ENCODE measurements at regions not wholly inside any gene's neighbourhood (a gene's known extent, or its start where the extent isn't known, plus 50 kb on each side); places are given as distances from the start of the nearest gene placed in this dataset.

DNA sequence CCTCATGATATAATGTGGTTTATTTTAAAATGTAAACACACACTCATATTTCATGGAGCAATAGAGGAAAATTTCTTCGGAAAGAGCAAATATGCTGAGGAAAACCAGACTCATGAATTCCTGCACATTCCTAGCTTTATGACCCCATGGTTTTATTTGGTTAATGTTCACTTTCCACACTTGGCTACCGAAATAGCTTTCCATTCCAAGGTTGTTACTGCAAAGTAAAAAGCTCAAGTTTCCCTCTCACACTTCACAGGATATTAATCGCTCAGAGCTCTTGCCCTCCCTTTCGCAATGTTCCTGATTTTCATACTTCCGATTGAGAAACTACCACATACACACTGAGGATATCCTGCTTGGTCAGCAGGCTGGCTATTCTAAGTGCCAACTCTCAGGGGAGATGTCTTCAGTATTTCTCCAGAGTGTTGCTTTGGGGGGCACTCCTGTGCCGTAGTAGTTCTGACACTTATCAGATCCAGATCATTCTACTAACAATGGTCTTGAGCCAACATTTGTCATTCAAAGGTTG is 77.5 kb upstream of the STEAP1B start:
- H3K9me3 ChIP-seq (ENCODE audit: control insufficient read depth, insufficient read depth, low read length): no peaks in the 10 kb centered on the region
- no peak overlapping the region for H3K27ac ChIP-seq (ENCODE audit: low read length)
- no peaks in the 10 kb centered on the region for H3K4me1 ChIP-seq (ENCODE audit: control insufficient read depth, insufficient read depth, low read length)
- no peaks in the 10 kb centered on the region for H3K36me3 ChIP-seq (ENCODE audit: control insufficient read depth, insufficient read depth, low read length)
- ATAC-seq (no peak), DNase-seq (no peak)
- Mint-ChIP-seq H3K9me3 (no peaks in the 10 kb centered on the region), H3K4me1 (peaks cover 5 to 7% of the 10 kb centered on the region in 2 donors), H3K4me3 (no peak overlapping the region), H3K27ac (no peak overlapping the region), H3K36me3 (no peaks in the 10 kb centered on the region), H3K27me3 (ENCODE audit: low read depth in 2 of 2) (peaks cover 13 to 30% of the 10 kb centered on the region in 2 donors)
- intact Hi-C loops (cut with micrococcal nuclease): no loop called here
- 39% methylated on average over 6 of the region's 6 CpGs for WGBS (ENCODE audit: insufficient coverage)
- TF ChIP-seq, protein P1, sequence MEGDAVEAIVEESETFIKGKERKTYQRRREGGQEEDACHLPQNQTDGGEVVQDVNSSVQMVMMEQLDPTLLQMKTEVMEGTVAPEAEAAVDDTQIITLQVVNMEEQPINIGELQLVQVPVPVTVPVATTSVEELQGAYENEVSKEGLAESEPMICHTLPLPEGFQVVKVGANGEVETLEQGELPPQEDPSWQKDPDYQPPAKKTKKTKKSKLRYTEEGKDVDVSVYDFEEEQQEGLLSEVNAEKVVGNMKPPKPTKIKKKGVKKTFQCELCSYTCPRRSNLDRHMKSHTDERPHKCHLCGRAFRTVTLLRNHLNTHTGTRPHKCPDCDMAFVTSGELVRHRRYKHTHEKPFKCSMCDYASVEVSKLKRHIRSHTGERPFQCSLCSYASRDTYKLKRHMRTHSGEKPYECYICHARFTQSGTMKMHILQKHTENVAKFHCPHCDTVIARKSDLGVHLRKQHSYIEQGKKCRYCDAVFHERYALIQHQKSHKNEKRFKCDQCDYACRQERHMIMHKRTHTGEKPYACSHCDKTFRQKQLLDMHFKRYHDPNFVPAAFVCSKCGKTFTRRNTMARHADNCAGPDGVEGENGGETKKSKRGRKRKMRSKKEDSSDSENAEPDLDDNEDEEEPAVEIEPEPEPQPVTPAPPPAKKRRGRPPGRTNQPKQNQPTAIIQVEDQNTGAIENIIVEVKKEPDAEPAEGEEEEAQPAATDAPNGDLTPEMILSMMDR (IDR thresholded peaks at IDR 0.05): no peak
- H3K4me3 ChIP-seq (ENCODE audit: low read length): no peak overlapping the region
- H3K27me3 ChIP-seq (ENCODE audit: control insufficient read depth, insufficient read depth, low read length): no peaks in the 10 kb centered on the region

DNA sequence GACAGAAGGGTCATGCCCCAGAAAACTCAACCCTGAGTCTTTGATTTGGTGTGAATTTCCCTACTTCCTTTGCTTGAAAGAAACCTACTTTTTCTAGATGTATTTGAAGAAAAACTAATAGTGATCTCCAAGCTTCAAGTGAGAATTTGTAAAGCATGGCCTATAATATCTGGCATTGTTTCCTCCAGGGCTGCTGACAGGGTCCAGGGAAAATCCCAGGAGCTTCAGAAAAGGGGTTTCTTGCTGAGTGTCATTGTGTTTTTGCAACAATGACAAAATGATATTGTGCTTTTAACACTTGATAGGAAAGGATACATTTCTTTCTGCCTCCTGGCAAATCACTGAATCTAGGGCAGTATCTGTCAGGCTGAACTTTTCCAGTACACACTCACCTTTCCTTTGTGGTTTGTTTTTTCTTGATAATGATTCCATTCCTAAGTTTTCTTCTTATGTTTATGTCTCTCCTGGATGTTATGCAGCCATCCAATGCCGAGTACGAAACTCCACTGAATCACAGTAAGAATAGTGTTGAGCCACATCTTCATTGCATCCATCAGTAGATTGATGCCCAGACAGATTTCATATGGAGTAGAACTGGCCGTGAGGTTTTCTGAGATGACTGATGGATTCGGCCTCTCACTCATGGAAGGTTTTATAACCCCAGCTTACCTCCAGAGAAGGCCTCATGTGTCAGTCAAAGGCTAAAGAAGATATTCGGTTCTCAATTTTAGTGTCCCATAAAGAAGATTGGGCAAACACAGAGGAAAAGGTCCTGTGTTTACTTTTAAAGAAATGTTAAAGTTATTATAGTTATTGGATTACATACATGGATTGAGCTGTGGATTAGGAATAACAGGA is 76.9 kb upstream of the STEAP1B start:
- TF ChIP-seq, protein P1 (IDR thresholded peaks at IDR 0.05): no peak
- peaks cover 5 to 7% of the 10 kb centered on the region in 2 donors for H3K4me1 Mint-ChIP-seq
- Histone ChIP-seq H3K9me3 (ENCODE audit: control insufficient read depth, insufficient read depth, low read length) (no peaks in the 10 kb centered on the region), H3K27me3 (ENCODE audit: control insufficient read depth, insufficient read depth, low read length) (no peaks in the 10 kb centered on the region), H3K36me3 (ENCODE audit: control insufficient read depth, insufficient read depth, low read length) (no peaks in the 10 kb centered on the region), H3K4me1 (ENCODE audit: control insufficient read depth, insufficient read depth, low read length) (no peaks in the 10 kb centered on the region), H3K4me3 (ENCODE audit: low read length) (no peak overlapping the region), H3K27ac (ENCODE audit: low read length) (no peak overlapping the region)
- no peak overlapping the region for H3K27ac Mint-ChIP-seq
- no peaks in the 10 kb centered on the region for H3K9me3 Mint-ChIP-seq
- no peak overlapping the region for H3K4me3 Mint-ChIP-seq
- intact Hi-C loops (cut with micrococcal nuclease): no loop called here
- 96% methylated on average over 5 of the region's 5 CpGs for WGBS (ENCODE audit: insufficient coverage)
- H3K36me3 Mint-ChIP-seq: no peaks in the 10 kb centered on the region
- DNase-seq: no peak
- no peak for ATAC-seq
- peaks cover 14 to 36% of the 10 kb centered on the region in 2 donors for H3K27me3 Mint-ChIP-seq (ENCODE audit: low read depth in 2 of 2)

DNA sequence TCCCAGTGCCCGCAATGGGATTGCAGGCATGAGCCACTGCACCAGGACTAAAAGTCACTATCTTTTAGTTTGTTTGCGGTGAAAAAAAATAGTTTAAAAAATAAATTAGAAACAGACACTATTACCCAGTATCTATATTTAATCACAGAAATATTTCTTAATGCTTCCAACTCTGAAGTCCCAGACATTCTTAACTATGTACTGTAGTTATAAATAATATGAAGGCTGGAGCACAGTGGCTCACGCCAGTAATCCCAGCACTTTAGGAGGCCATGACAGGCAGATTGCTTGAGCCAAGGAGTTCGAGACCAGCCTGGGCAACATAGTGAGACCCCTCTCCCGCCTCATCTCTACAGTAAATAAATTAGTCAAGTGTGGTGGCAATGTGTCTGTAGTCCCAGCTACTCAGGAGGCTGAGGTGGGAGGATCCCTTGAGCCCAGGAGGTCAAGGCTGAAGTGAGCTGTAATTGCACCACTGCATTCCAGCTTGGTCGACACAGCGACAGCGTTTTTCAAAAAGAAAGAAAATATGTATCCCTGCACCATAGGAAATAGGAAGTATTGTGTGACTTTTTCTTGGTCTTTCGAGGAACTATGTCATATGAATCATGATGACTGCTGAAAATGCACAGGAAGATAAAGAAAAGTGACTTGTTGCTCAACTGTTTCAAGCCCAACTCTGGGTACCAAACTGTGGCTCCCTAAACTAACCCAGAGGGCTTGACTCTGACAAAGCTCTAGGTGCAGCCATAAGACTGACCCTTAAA is 74.9 kb upstream of the STEAP1B start:
- H3K4me1 Mint-ChIP-seq: no peaks in the 10 kb centered on the region
- no peak overlapping the region for H3K27ac Mint-ChIP-seq
- ATAC-seq (peak in 1 of 3 donors; percentile 67), DNase-seq (no peak)
- peaks cover 17 to 44% of the 10 kb centered on the region in 2 donors for H3K27me3 Mint-ChIP-seq (ENCODE audit: low read depth in 2 of 2)
- Histone ChIP-seq H3K27me3 (ENCODE audit: control insufficient read depth, insufficient read depth, low read length) (no peaks in the 10 kb centered on the region), H3K27ac (ENCODE audit: low read length) (no peak overlapping the region), H3K4me3 (ENCODE audit: low read length) (no peak overlapping the region), H3K36me3 (ENCODE audit: control insufficient read depth, insufficient read depth, low read length) (no peaks in the 10 kb centered on the region), H3K4me1 (ENCODE audit: control insufficient read depth, insufficient read depth, low read length) (no peaks in the 10 kb centered on the region), H3K9me3 (ENCODE audit: control insufficient read depth, insufficient read depth, low read length) (no peaks in the 10 kb centered on the region)
- no peak overlapping the region for H3K4me3 Mint-ChIP-seq
- intact Hi-C loops (cut with micrococcal nuclease): no loop called here
- TF ChIP-seq, protein P1 (IDR thresholded peaks at IDR 0.05): no peak
- H3K36me3 Mint-ChIP-seq: no peaks in the 10 kb centered on the region
- 60% methylated on average over 8 of the region's 9 CpGs for WGBS (ENCODE audit: insufficient coverage)
- H3K9me3 Mint-ChIP-seq: no peaks in the 10 kb centered on the region
